DMS153 treated with DMSO at 0.1 percent for 48 hours (cell line): ENCODE measurements at regions not wholly inside any gene's neighbourhood (a gene's known extent, or its start where the extent isn't known, plus 50 kb on each side); places are given as distances from the start of the nearest gene placed in this dataset.
"Not testable (repeated sequence)": the region's sequence is repeated elsewhere in the genome, so short reads cannot be mapped to it uniquely, and the experiment has no call there.

ENCODE experiments used
- DNase-seq: peaks from one replicate; lab custom pipeline; 2025; ENCODE audit not compliant: unreplicated experiment; lab: John Stamatoyannopoulos, UW

DNA sequence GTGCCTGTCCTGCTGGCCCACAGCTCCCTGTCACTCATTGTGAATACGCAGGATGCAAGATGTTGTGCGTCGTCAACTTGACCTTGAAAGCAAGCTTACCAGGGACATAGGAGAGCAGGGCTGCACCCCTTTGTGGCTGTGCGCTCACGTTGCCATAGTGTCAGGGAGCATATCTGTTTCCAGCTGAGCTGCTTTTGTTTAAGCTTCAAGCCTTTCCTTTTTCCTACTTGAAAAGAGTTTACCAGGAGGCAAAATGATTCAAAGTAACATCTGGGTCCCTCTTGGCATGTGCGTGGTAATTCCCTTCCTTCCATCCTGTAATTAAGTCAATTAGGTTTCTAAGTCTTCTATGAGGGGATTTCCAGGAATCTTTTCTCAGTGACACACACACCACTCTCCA, 537.1 kb downstream of the AJAP1 start:
- no peak for DNase-seq

DNA sequence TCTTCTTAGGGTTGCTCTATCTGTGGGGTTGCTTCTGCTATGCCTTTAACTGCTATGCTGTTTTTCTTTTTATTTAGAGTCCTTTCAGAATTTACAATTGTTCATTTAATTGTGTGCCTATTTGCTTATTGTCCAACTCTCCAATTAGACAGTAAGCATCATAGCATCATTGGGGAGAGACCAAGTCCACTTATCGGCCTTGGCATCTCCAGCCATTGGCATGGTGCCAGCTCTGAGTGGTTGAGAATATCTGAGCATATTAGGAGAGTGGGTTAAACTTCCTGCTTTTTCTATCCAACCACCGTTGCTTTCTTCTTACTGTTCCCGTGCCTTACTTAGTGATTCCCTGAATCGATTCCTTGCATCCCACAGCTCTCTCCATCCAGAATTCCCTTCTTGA, 535.0 kb downstream of the AJAP1 start:
- DNase-seq: no peak

DNA sequence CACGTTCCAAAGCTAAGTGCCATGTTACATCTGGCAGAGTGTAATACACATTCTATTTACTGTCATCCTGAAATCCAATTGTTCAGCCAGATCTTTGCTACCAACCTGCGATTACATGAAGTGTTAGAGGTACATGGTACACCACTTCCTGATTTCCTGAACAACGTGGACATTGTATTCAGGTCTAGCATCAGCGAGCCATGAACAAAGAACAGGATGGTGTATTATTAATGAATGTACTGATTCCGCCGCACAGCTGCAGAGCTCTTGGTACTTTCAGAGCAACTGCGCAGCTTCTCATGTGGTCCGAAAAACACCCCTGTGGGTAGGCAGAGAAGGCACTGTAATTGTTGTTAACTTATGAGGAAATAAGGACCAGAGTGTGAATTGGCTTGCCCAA, 511.4 kb downstream of the AJAP1 start:
- peak; percentile 69 for DNase-seq

DNA sequence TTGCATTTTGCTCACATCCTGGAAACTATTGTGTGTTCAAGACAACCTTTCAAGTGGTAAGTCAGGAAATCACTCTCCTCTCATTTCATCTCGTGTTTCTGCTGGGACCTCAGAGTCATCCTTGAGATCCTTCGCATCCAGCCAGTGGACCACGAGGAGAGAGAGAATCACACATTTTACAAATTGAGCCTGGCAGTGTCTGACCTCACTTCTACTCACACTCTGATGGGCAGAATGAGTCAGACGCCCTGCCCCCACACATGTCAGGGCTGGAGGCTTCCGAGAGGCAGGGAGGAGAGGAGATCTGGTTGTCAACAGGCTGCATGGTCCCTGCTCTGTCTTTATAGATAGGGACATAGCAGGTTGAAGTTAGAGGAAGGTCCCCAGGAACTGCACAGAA, 509.7 kb downstream of the AJAP1 start:
- DNase-seq: no peak

DNA sequence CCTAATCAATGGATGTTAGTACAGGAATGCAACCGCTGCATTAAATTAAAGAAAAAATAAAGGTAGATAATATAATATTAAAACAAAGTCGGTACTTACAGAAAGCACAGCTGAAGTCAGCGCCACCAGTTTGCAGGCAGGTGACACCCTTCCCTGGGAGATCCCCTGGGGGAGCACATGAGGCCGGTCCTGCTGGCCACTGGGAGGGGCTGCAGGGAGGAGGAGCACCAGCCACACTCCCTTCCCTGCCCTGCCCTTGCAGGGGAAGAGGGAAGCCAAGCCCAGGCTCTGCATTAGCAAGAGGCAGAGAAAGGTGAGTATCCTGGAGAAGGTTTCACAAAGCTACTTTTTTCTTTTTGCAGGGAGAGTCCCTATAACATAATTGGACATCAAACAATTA, 507.0 kb downstream of the AJAP1 start:
- DNase-seq: no peak

DNA sequence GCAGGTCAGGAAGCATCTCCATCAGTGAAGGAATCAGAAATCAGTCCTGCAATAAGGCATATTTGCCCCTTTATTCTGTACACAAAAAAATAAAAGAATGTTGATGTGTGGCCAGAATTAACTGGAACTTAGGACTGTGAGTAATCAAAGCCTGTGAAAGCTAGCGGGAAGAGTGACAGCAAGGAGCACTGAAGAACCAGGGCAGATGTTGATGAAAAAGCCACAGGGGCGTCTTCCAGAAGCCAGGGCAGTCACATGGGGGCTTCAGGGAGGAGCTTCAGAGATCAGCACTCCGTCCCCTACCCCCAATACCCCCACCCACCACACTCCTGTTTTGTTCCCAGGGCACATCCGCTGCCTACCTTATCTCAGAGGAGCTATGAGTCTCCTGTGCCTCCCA, 502.8 kb downstream of the AJAP1 start:
- DNase-seq: no peak

DNA sequence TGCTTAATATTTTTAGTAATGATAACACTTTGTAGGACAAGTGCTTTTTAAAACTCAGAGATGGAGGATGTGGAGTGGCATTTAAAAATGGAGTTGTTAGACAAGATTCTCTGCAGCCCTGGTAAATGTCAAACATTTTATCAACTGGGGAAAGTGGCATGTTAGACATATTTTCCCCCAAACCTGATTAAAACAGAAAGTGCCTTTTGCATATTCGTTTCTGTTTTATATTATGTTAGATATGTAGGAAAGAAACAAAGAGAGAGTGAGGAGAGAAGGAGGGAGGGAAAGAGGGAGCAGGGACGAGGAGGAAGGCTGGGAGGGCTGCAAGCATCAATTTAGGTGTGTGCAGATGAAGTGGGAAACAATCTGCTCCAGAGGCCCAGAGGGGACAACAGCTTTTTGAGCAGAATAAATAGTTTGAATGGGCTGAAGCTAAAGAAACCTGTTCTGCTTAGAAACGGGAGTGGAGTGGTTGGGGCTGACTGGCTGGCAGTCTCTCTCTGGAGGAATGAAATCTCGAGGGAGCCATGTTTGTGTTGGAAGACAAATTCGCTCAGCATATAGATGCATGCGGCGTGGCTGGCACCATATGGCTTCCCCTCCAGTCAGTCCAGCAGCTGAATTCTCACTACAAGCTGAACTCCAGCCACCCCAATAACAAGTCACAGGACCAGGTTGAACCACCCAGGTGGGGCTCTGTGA, 502.2 kb downstream of the AJAP1 start:
- no peak for DNase-seq

DNA sequence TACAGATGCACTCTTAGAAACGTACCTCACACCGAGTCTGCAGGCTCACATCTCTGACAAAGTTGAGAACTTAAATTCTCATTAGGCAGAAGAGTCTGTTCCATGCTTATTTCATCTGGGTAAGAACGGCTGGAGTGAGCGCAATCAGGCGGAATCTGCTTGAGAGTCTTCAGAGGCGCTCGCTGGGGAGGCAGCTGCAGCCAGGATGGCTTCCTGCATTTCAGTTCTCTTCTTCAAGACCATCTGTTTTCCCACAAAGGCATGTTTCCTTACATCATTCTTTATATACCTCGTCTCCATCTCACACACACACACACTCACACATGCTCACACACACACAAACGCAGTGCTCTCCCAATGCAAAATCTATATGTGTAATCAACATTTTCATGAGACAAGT, 497.1 kb downstream of the AJAP1 start:
- DNase-seq: no peak

DNA sequence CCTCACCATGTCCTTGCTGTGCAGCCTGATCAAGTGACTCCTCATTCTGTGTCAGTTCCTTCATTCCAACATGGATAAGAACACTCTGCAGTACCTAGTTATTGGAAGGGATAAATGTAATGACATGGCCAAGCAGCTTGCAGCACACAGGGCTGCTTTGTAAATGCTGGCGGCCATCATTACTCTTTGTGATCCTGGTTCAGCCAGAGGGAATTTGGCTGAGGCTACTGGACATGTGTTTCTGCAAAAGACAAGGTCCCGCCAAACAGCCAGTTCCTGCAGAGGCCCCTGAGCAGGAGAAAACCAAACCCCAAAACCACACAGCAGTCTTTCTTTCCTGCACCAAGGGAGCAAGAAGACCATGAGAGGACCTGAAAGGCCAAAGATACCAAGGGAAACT, 495.8 kb downstream of the AJAP1 start:
- DNase-seq: no peak

DNA sequence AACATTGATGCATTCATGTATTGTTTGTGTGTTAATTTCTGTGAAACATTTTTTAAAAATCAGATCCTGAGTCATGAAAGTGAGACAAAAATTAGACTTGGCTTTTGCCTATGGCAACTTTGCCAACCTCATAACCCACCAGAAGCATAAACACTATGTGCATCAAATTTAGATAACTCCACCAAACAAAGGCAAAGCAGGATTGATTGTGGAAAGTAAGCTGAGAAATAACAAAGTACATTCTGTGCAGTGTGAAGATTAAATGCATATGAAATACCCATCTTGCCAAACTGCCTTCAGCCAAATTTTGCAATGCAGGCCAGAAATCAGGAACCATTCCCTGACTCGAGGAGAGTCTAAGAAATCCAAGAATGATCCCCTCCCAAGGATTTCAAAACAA, 493.4 kb downstream of the AJAP1 start:
- no peak for DNase-seq

DNA sequence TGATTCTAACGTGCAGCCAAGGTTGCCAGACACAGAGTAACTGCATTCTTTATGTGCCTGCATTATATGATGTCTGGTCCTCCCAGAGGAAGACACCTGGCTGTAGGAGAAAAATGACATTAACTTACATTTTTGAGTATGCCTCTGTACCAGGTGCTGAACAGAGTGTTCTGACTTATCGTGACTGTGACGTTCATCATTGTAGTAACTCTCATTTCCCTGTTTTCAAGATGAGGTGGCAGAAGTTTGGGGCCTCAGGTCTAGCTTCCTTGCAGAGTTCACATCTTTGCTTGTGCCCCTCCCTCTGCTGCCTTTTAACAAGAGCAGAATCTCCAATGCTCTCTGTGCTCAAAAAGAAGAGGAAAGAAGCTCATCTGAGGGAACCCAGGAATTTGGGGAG, 488.0 kb downstream of the AJAP1 start:
- no peak for DNase-seq

DNA sequence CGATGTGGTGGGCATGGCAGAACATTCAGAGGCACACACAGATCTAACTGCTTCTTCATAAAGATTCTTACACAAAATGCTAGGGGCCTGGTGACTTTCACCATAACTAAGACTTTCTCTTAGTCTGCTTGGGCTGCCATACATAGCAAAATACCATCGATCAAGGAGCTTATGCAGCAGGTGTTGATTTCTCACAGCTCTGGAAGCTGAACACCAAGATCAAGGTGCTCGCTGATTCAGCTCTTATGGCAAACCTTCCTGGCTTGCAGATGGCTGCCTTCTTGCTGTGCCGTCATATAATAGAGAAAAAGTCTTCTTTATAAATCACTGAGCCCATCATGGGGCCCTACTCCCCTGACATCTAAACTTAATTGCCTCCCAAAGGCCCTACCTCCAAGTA, 487.3 kb downstream of the AJAP1 start:
- DNase-seq: no peak

DNA sequence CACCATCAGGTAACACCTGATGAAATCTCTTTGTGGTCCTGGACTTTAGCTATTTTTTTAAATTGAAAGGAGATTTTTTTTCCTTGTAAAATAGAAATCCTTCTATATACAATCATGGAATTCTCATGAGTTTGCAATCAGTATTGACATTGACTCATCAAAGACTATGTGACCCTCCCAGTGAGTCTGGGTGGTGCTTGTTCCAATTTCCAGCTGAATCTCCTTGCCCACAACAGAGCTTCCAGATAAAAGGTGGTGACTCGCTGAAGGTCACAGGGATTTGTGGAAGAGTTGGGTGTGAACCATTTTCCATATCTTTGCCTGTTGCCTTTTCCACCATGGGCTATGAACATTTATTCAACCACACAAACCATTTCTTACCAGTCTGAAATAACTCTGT, 486.6 kb downstream of the AJAP1 start:
- DNase-seq: no peak

DNA sequence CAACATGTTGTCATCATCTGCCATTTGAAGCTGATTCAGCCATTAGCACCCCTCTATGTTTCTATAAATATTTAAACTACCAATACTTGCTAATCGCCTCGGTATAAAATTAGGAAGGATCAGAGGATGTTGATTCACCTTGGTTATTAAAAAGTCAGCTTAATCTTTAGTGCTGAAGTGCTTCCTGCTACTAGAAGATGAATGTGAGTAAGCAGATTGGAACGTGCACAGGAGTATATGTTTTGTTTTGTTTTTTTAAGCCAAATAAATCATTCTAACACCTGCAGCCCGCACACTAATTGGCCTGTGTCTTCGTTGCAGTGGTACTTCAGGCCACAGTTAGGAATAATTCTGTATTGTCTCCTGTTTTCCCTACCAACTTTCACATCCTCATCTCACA, 485.7 kb downstream of the AJAP1 start:
- no peak for DNase-seq

DNA sequence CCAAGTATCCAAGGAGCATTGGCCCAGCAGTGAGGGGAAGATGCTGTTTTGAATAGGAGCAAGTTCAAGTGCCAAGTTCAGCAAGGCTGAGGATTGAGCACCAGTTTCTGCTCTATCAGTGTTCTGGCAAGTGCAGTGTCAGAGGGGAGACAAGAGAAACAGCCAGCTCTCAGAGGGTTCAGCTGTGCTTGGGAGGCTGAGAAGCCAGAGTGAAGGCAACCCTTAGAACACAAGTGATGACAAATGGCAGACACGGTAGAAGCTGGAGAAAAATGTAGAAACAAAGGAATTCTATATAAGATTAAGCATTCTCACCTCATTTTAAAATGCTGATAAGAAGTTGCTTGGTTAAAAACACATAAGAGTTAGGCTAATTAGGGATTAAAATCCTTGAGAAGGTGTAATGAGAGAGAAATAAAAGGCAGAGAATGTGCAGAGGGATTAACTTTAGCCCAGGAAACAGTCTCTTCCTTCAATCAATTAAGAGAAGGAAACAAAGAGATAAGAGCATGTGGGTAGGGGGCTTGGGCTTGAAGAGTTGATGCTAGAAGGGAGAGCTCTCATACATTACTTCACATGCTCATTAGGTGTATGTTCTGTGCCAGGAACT, 475.4 kb downstream of the AJAP1 start:
- DNase-seq: no peak

DNA sequence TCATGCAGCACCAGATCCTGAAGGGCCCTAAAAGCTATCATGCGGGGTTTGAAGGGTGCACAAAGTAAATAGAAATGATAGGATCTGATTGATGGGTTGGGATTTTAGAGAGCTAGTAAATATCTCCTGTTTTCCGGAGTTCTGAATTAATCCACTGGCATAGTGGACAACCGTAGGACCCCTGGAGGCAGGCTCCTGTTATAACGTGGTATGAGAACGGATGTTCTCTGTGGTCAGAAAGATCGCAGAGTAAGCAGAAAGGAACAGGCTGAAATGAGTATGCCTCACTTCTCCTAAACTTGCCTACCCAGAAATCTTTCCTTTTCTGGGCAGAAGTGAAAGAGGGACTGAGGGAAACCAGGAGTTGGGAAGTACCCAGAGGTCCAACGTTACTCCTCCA, 470.8 kb downstream of the AJAP1 start:
- DNase-seq: no peak

DNA sequence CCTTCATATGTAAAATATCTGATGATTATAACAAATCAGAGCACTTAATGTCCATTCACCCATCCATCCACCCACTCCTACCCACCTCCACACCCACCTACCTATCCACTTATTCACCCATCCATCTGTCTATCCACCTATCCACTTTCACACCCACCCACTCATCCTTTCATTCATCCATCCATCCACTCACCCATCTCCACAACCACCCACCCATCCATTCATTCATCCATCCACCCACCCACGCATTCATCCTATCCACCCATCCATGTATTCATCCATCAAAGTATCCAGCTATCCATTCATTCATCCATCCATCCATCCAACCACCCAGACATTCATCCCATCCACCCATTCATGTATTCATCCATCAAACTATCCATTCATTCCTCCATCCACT, 466.1 kb downstream of the AJAP1 start:
- no peak for DNase-seq

DNA sequence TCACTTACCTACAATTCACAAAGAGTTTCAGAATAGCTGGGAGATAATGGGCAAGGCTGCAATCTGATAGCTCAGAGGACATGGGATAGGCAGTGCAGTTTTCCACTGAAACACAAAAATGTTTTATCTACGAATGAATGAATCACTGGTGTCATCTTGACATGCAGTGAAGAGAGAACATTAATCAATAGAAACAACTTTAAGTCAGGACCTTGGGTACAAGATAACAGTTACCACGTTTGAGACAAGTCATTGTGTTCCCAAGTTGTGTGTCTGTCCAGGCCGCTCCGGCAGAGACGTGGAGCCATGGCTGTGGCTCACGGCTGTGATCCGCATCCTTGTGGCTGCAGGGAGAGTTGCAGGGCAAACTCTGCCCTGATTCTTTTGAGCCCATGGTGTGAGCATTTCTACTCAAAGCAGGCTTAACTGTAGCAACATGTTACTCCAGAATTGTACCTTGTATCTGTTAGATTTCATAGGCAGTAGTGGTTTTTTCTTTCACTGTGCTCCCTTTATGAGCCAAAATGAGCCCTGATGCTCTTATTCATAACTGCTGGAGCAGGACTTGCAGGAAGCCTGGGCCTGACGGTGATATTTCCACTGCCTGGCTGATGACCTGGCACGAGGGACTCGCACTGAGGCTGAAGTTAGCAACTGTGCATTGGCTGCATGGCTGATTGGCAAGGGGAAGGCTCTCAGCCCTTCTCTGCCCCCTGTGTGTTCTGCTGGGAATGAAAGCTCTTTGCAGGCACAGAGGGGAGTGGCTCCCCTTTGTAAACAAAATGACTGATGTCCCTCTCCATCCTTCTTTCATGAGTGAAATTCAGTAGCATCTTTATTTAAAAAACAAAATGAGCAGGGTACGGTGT, 465.2 kb downstream of the AJAP1 start:
- DNase-seq: no peak

DNA sequence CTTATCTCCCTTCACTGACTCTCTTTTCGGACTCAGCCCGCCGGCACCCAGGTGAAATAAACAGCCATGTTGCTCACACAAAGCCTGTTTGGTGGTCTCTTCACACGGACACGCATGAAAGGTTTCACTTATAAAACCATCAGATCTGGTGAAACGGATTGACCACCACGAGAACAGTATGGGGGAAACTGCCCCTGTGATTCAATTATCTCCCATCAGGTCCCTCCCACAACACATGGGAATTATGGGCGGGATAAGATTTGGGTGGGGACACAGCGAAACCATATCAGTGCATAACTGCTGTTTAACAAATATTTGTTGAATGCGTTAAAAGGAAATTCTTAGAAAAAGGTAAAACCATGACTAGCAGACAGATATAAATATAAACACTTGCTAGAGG, 464.4 kb downstream of the AJAP1 start:
- not testable (repeated sequence) for DNase-seq

DNA sequence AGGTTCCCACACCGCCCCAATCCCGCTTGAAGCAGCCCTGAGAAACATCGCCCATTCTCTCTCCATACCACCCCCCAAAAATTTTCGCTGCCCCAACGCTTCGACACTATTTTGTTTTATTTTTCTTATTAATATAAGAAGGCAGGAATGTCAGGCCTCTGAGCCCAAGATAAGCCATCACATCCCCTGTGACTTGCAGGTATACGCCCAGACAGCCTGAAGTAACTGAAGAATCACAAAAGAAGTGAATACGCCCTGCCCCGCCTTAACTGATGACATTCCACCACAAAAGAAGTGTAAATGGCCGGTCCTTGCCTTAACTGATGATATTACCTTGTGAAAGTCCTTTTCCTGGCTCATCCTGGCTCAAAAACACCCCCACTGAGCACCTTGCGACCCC, 463.9 kb downstream of the AJAP1 start:
- DNase-seq: not testable (repeated sequence)

DNA sequence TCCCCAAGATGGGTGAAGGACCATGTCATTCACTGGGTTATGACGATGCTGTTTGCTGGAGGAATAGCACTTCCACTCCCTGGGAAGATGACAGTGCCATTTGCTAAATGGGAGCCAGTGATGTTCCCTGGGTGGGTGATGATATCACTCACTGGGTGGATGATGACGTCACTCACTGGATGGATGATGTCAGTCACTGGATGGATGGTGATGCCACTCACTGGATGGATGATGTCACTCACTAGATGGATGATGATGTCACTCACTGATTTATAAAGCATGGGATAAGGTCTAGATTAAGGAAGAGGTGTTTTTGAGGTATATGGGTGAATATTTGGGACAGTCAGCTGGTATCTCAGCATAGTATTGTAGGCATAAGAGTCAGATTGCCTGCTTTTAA, 457.2 kb downstream of the AJAP1 start:
- no peak for DNase-seq

DNA sequence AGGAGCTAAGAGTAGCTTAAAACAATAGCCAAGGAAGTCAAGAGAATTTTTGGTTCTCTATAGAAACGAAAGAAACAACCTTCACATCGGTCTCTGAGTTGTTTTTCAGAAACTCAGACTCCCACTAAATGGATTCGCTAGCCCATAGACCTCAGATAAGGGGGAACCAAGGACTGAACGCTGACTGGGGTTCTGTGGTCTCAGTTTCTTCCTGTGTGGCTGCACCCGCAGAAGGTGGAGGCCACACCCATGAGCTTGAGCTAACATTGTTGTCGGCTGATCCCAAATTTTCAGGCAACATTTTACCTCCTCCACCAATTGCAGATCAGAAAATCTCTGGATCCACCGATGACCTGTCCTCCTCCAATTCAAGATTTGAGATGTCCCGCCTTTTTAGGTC, 456.1 kb downstream of the AJAP1 start:
- no peak for DNase-seq
